ENCODE measurements at regions not wholly inside any gene's neighbourhood (a gene's known extent, or its start where the extent isn't known, plus 50 kb on each side); places are given as distances from the start of the nearest gene placed in this dataset.

DNA sequence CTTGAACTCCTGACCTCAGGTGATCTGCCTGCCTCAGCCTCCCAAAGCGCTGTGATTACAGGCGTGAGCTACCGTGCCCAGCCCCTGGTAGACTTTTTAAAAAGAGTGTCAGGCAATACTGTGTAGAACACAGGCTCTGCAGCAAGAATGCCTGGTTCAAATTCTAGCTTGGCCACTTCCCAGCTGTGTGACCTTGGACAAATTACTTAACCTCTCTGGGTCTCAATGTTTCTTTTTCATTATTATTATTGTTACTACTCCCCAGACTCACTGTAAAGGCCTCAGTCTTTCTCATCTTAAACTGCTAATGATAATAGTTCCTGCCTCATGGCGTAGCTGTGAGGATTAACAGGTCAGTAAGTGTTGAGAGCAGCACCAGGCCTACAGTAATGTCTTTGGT is 114.3 kb downstream of the LITAF start:
- 51% methylated on average over 4 of the region's 4 CpGs for WGBS (ENCODE audit: low lambda C conversion rate)
- Histone ChIP-seq H3K4me1 (ENCODE audit: insufficient read depth, low read length) (peaks cover 23% of the 10 kb centered on the region), H2AFZ (ENCODE audit: low read length) (no peak overlapping the region), H3K36me3 (replicated peaks in 1 of 2; ENCODE audit: control insufficient read depth in 1 of 2, insufficient read depth in 2 of 2, low read length in 2 of 2) (no peaks in the 10 kb centered on the region), H4K20me1 (ENCODE audit: insufficient read depth, low read length) (no peaks in the 10 kb centered on the region), H3K9me3 (ENCODE audit: low read length) (no peaks in the 10 kb centered on the region), H3K4me3 (replicated peaks in 1 of 3; ENCODE audit: insufficient read depth in 1 of 3, low read depth in 2 of 3, low read length in 3 of 3) (no peak overlapping the region), H3K4me2 (ENCODE audit: low read depth, low read length) (no peak overlapping the region), H3K79me2 (ENCODE audit: insufficient read depth, low read length) (no peaks in the 10 kb centered on the region), H3K27me3 (ENCODE audit: control insufficient read depth in 1 of 2, insufficient read depth in 2 of 2, low read length in 2 of 2) (peaks cover 13 to 46% of the 10 kb centered on the region in 2 experiments), H3K27ac (ENCODE audit: extremely low read length, insufficient read depth, low read length) (no peak overlapping the region), H3K9ac (ENCODE audit: insufficient read depth, low read depth, low read length) (no peak overlapping the region)
- ChIA-PET CTCF (ENCODE audit: low intra/inter-chr PET ratio, low total read pairs) (no interaction called here), POLR2A (interaction anchor here (0.6 kb wide), 1 partner anchor 60 kb away, joined by 3 read pairs; no protein-coding TSS in a partner anchor)
- ATAC-seq (no peak), FAIRE-seq (no peak), DNase-seq (ENCODE audit: low spot score) (no peak)
- TF ChIP-seq ZNF768 (CRISPR knock-in tag; IDR thresholded peaks at IDR 0.05) (peak; percentile 89), NCOR1 (IDR thresholded peaks at IDR 0.05; ENCODE audit: borderline replicate concordance, low read length) (no peak), ZMYM3 (CRISPR knock-in tag; IDR thresholded peaks at IDR 0.05) (peak; percentile 71), PHF5A (CRISPR knock-in tag; IDR thresholded peaks at IDR 0.05; ENCODE audit: low read depth, unreplicated experiment) (no peak), ADNP (CRISPR knock-in tag; IDR thresholded peaks at IDR 0.05) (0 out of 2 replicates have a peak, but pooled peaks have one; percentile 49), NBN (conservative IDR thresholded peaks at IDR 0.05) (no peak)
- intact Hi-C loops (cut with micrococcal nuclease; ENCODE audit: unreplicated experiment) (no loop called here), in situ Hi-C loops (cut with HindIII; ENCODE audit: extremely low pct_ligation_motif_present, low pct_unique_long_range_greater_than_20kb) (no loop called here)
- no TSS peak for BruUV-seq (replicated peaks)

DNA sequence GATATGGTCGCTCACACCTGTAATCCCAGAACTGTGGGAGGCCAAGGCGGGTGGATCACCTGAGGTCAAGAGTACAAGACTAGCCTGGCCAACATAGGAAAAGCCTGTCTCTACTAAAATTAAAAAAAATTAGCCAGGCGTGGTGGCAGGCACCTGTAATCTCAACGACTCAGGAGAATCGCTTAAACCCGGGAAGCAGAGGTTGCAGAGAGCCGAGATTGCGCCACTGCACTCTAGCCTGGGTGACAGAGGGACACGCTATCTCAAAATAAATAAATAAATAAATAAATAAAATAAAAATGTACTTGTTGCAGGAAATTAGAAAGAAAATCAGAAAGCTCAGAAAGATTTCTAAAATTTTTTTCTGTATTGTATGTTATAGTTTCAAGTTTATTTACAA is 113.9 kb downstream of the LITAF start:
- BruUV-seq (replicated peaks): no TSS peak
- no peaks in the 10 kb centered on the region for H3K9me3 ChIP-seq (ENCODE audit: low read length)
- ATAC-seq: no peak
- in situ Hi-C loops (cut with HindIII; ENCODE audit: extremely low pct_ligation_motif_present, low pct_unique_long_range_greater_than_20kb) (no loop called here), intact Hi-C loops (cut with micrococcal nuclease; ENCODE audit: unreplicated experiment) (no loop called here)
- FAIRE-seq: no peak
- no peaks in the 10 kb centered on the region for H3K79me2 ChIP-seq (ENCODE audit: insufficient read depth, low read length)
- H4K20me1 ChIP-seq (ENCODE audit: insufficient read depth, low read length): no peaks in the 10 kb centered on the region
- H3K27me3 ChIP-seq (ENCODE audit: control insufficient read depth in 1 of 2, insufficient read depth in 2 of 2, low read length in 2 of 2): peaks cover 13 to 46% of the 10 kb centered on the region in 2 experiments
- ChIA-PET POLR2A (interaction anchor here (0.6 kb wide), 1 partner anchor 59 kb away, joined by 3 read pairs; no protein-coding TSS in a partner anchor), CTCF (ENCODE audit: low intra/inter-chr PET ratio, low total read pairs) (interaction anchor here (0.9 kb wide), 1 partner anchor 60 kb away, joined by 3 read pairs; no protein-coding TSS in a partner anchor)
- H3K27ac ChIP-seq (ENCODE audit: extremely low read length, insufficient read depth, low read length): no peak overlapping the region
- no peaks in the 10 kb centered on the region for H3K36me3 ChIP-seq (replicated peaks in 1 of 2; ENCODE audit: control insufficient read depth in 1 of 2, insufficient read depth in 2 of 2, low read length in 2 of 2)
- peaks cover 23% of the 10 kb centered on the region for H3K4me1 ChIP-seq (ENCODE audit: insufficient read depth, low read length)
- no peak for DNase-seq (ENCODE audit: low spot score)
- no peak overlapping the region for H3K4me3 ChIP-seq (replicated peaks in 1 of 3; ENCODE audit: insufficient read depth in 1 of 3, low read depth in 2 of 3, low read length in 3 of 3)
- no peak overlapping the region for H3K9ac ChIP-seq (ENCODE audit: insufficient read depth, low read depth, low read length)
- no peak overlapping the region for H2AFZ ChIP-seq (ENCODE audit: low read length)
- 17% methylated on average over 9 of the region's 9 CpGs for WGBS (ENCODE audit: low lambda C conversion rate)
- no peak overlapping the region for H3K4me2 ChIP-seq (ENCODE audit: low read depth, low read length)
- no peak for TF ChIP-seq ZNF780A (CRISPR knock-in tag; IDR thresholded peaks at IDR 0.05)
- no peak for TF ChIP-seq ZZZ3 (CRISPR knock-in tag; IDR thresholded peaks at IDR 0.05; ENCODE audit: borderline replicate concordance)
- TF ChIP-seq ARID3A (IDR thresholded peaks at IDR 0.05; ENCODE audit: low read depth, low read length): no peak
- no peak for TF ChIP-seq ZBTB33 (CRISPR knock-in tag; IDR thresholded peaks at IDR 0.05)
- TF ChIP-seq GPBP1L1 (CRISPR knock-in tag; IDR thresholded peaks at IDR 0.05): no peak
- no peak for TF ChIP-seq ZFAT (CRISPR knock-in tag; conservative IDR thresholded peaks at IDR 0.05)
- TF ChIP-seq ZNF329 (CRISPR knock-in tag; IDR thresholded peaks at IDR 0.05; ENCODE audit: low read depth): no peak
- no peak for TF ChIP-seq MBNL3 (CRISPR knock-in tag; conservative IDR thresholded peaks at IDR 0.05)
- TF ChIP-seq KLF12 (CRISPR knock-in tag; IDR thresholded peaks at IDR 0.05; ENCODE audit: borderline replicate concordance): no peak
- TF ChIP-seq ZNF530 (CRISPR knock-in tag; IDR thresholded peaks at IDR 0.05; ENCODE audit: low read depth): no peak

Measured in HepG2 (cell line).